D341Med (cell line): ENCODE measurements at regions not wholly inside any gene's neighbourhood (a gene's known extent, or its start where the extent isn't known, plus 50 kb on each side); places are given as distances from the start of the nearest gene placed in this dataset.
"Not testable (repeated sequence)": the region's sequence is repeated elsewhere in the genome, so short reads cannot be mapped to it uniquely, and the experiment has no call there.

Source experiments
- DNase-seq: peaks from one replicate; pipeline ENCODE4 v3.0.0; 2012; ENCODE audit warnings: low spot score

- no peak for DNase-seq
Measured at GRCh38 chr20:6420336-6420735, 297.5 kb upstream of the FERMT1 start.

GRCh38 chr20:6418732-6419131 lies 295.9 kb upstream of the FERMT1 start:
- DNase-seq = no peak

GRCh38 chr20:6416371-6416770 lies 293.5 kb upstream of the FERMT1 start:
- no peak for DNase-seq

GRCh38 chr20:6411651-6412050 lies 288.8 kb upstream of the FERMT1 start:
- no peak for DNase-seq

- DNase-seq = no peak
Measured at GRCh38 chr20:6410721-6411120, 287.9 kb upstream of the FERMT1 start.

GRCh38 chr20:6407163-6407562 lies 284.3 kb upstream of the FERMT1 start:
- no peak for DNase-seq

- no peak for DNase-seq
Measured at GRCh38 chr20:6401893-6402557, 279.2 kb upstream of the FERMT1 start.

GRCh38 chr20:6397115-6397514 lies 274.3 kb upstream of the FERMT1 start:
- no peak for DNase-seq

- DNase-seq = no peak
Measured at GRCh38 chr20:6395695-6396094, 272.9 kb upstream of the FERMT1 start.

GRCh38 chr20:6388671-6389197 lies 265.9 kb upstream of the FERMT1 start:
- DNase-seq = no peak

GRCh38 chr20:6384956-6385486 lies 262.2 kb upstream of the FERMT1 start:
- DNase-seq = no peak

GRCh38 chr20:6384380-6384779 lies 261.6 kb upstream of the FERMT1 start:
- DNase-seq = no peak

- no peak for DNase-seq
Measured at GRCh38 chr20:6381887-6382286, 259.1 kb upstream of the FERMT1 start.

GRCh38 chr20:6362245-6362644 lies 239.4 kb upstream of the FERMT1 start:
- DNase-seq = no peak

- no peak for DNase-seq
Measured at GRCh38 chr20:6360766-6361165, 237.9 kb upstream of the FERMT1 start.

GRCh38 chr20:6355754-6356451 lies 233.1 kb upstream of the FERMT1 start:
- no peak for DNase-seq

- DNase-seq = no peak
Measured at GRCh38 chr20:6348908-6349307, 226.1 kb upstream of the FERMT1 start.

GRCh38 chr20:6347916-6348315 lies 225.1 kb upstream of the FERMT1 start:
- DNase-seq = no peak

- no peak for DNase-seq
Measured at GRCh38 chr20:6341491-6341890, 218.7 kb upstream of the FERMT1 start.

GRCh38 chr20:6339176-6339575 lies 216.3 kb upstream of the FERMT1 start:
- no peak for DNase-seq

- no peak for DNase-seq
Measured at GRCh38 chr20:6333110-6333509, 210.3 kb upstream of the FERMT1 start.

GRCh38 chr20:6321235-6321634 lies 198.4 kb upstream of the FERMT1 start:
- DNase-seq = not testable (repeated sequence)
